ENCODE measurements at regions not wholly inside any gene's neighbourhood (a gene's known extent, or its start where the extent isn't known, plus 50 kb on each side); places are given as distances from the start of the nearest gene placed in this dataset.

DNA sequence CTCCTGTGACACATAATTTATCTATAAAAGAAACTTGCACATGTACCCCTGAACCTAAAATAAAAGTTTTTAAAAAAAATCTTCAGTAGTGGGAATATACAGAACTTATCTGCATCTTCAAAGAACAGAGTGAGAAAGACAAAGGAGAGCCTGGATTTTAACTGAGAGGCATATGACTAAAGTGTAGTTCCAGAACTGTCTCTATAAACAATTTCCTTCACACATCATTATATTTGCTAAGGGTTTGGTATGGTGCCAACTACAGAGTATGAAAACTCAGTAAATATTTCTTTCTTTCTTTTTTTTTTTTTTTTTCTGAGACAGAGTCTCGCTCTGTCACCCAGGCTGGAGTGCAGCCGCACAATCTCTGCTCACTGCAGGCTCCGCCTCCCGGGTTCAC, 49.9 kb upstream of the NFKB1 start:
- Histone ChIP-seq H3K4me3 (ENCODE audit: low read depth, low read length) (no peak overlapping the region), H3K27me3 (ENCODE audit: control insufficient read depth, insufficient read depth, low read length) (no peaks in the 10 kb centered on the region), H3K36me3 (ENCODE audit: control insufficient read depth, insufficient read depth, low read length) (no peaks in the 10 kb centered on the region)
- TF ChIP-seq, protein P1, sequence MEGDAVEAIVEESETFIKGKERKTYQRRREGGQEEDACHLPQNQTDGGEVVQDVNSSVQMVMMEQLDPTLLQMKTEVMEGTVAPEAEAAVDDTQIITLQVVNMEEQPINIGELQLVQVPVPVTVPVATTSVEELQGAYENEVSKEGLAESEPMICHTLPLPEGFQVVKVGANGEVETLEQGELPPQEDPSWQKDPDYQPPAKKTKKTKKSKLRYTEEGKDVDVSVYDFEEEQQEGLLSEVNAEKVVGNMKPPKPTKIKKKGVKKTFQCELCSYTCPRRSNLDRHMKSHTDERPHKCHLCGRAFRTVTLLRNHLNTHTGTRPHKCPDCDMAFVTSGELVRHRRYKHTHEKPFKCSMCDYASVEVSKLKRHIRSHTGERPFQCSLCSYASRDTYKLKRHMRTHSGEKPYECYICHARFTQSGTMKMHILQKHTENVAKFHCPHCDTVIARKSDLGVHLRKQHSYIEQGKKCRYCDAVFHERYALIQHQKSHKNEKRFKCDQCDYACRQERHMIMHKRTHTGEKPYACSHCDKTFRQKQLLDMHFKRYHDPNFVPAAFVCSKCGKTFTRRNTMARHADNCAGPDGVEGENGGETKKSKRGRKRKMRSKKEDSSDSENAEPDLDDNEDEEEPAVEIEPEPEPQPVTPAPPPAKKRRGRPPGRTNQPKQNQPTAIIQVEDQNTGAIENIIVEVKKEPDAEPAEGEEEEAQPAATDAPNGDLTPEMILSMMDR (IDR thresholded peaks at IDR 0.05; ENCODE audit: insufficient read depth, low read length, severe bottlenecking): no peak
- DNase-seq (ENCODE audit: low read depth) (no peak), FAIRE-seq (no peak)
